ENCODE measurements at regions not wholly inside any gene's neighbourhood (a gene's known extent, or its start where the extent isn't known, plus 50 kb on each side); places are given as distances from the start of the nearest gene placed in this dataset.
A peak's percentile ranks its signal among the peaks of the same experiment; 100 is the strongest.

- no peak for DNase-seq
Observed at GRCh38 chr6:169839029-169839481, 87.6 kb downstream of the ERMARD start.

- DNase-seq = no peak
Observed at GRCh38 chr6:169838346-169839028, 87.1 kb downstream of the ERMARD start.

GRCh38 chr6:169837529-169838250 lies 86.3 kb downstream of the ERMARD start:
- DNase-seq = no peak

GRCh38 chr6:169833258-169833794 lies 81.9 kb downstream of the ERMARD start:
- no peak for DNase-seq

- DNase-seq = no peak
Observed at GRCh38 chr6:169832247-169832948, 81.0 kb downstream of the ERMARD start.

- peak; percentile 80 for DNase-seq
Observed at GRCh38 chr6:169831450-169832246, 80.2 kb downstream of the ERMARD start.
